Large intestine (tissue), 3 donors: ENCODE measurements at regions not wholly inside any gene's neighbourhood (a gene's known extent, or its start where the extent isn't known, plus 50 kb on each side); places are given as distances from the start of the nearest gene placed in this dataset.
A peak's percentile ranks its signal among the peaks of the same experiment; 100 is the strongest.

Experiments used
- DNase-seq, 2 donors: peaks; one replicate each; pipeline versions ENCODE4 v3.0.0 to v3.0.0-alpha.2; 2013
- H3K27ac ChIP-seq: one replicate; pipeline ENCODE4 v1.5.1; 2013; ENCODE audit warnings: low read length
- H3K27me3 ChIP-seq: 2 replicates; pipeline ENCODE4 v1.6.1; 2013; ENCODE audit warnings: low read length; ENCODE audit not compliant: control insufficient read depth, insufficient read depth
- H3K36me3 ChIP-seq: 2 replicates; pipeline ENCODE4 v1.6.1; 2013; ENCODE audit warnings: low read length; ENCODE audit not compliant: control insufficient read depth, insufficient read depth
- H3K4me1 ChIP-seq: one replicate; pipeline ENCODE4 v1.6.1; 2013; ENCODE audit warnings: low read length; ENCODE audit not compliant: control insufficient read depth, insufficient read depth
- H3K4me3 ChIP-seq: one replicate; pipeline ENCODE4 v1.5.1; 2013; ENCODE audit warnings: low read length
- H3K9me3 ChIP-seq: one replicate; pipeline ENCODE4 v1.6.1; 2013; ENCODE audit warnings: mild to moderate bottlenecking, low read depth, low read length, moderate library complexity; ENCODE audit not compliant: control insufficient read depth
- WGBS: methylation state at CpG from one replicate; pipeline ENCODE4 v1.1.5; 2013; ENCODE audit warnings: low lambda C conversion rate; ENCODE audit not compliant: insufficient coverage; 5-methylcytosine and 5-hydroxymethylcytosine counted together

DNA sequence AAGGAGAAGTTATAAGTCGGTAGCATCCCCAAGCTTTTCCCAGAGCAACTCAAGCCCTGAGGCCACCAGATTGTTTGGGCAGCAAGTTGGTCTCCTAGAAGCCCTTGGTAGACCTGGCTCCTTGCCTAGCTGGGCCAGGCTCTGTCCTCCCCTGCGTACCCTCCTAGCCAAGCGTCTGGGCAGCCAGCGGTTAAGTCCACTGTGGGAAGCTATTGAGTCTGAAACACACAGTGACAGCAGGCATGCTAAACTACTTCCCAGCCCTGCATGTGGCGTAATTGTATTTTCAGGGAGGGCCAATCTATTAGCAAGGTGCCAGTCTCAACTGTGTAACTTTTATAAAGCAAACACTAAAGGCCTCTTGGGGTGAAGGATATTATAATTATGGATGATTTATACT, 419.1 kb upstream of the RBFOX1 start:
- WGBS, result no CpG with 5 or more reads among the region's 5 CpGs
- DNase-seq, result no peak

DNA sequence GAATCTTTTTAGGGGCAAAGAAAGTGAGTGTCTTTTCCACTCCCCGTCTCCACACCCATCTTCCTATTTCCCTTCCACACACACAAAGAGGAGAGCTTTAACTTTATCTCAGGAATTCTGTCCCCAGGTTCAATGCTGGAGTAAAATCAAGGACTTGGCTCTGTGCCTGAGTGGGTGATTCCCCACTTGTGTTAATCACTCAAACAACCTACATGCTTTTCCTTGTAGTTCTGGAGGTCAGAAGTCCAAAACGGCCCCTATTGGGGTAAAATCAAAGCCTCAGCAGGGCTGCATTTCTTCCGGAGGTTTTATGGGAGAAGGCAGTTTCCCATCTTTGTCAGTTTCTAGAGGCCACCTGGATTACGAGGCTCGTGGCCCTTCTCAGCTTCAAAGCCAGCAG, 422.3 kb upstream of the RBFOX1 start:
- WGBS, result no CpG with 5 or more reads among the region's 5 CpGs
- Histone ChIP-seq H3K27ac (no peak overlapping the region), H3K4me3 (no peak overlapping the region), H3K4me1 (no peaks in the 10 kb centered on the region), H3K36me3 (no peaks in the 10 kb centered on the region), H3K9me3 (no peaks in the 10 kb centered on the region), H3K27me3 (no peaks in the 10 kb centered on the region)
- peak; percentile 44 to 84 for DNase-seq

More for the DNA sequence above, 419.1 kb upstream of the RBFOX1 start:
- no peak overlapping the region for H3K27ac ChIP-seq
- no peaks in the 10 kb centered on the region for H3K4me1 ChIP-seq
- H3K36me3 ChIP-seq, result no peaks in the 10 kb centered on the region
- no peaks in the 10 kb centered on the region for H3K27me3 ChIP-seq
- no peak overlapping the region for H3K4me3 ChIP-seq
- H3K9me3 ChIP-seq, result no peaks in the 10 kb centered on the region

DNA sequence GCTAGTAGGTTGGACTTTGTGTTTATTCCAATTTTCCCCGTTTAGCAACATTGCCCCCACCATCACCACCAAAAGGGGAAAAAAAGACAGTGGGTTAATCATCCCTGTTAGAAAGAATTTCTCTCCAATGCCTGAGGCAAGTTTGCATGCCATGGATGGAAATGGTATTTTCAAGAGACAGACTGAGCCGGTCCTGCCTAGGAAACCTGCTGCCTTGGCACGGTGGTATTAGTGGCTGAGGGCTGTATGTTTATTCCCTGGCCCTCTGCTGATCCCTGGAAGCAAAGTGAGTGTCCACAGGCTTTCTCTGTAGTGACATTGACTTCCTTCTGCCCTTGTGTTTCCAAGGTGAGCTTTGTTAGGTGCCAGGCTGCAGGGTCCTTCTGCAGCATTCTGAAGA, 427.0 kb upstream of the RBFOX1 start:
- WGBS, result no CpG with 5 or more reads among the region's 3 CpGs
- H3K4me3 ChIP-seq, result no peak overlapping the region
- no peaks in the 10 kb centered on the region for H3K9me3 ChIP-seq
- H3K27ac ChIP-seq, result no peak overlapping the region
- no peaks in the 10 kb centered on the region for H3K36me3 ChIP-seq
- no peaks in the 10 kb centered on the region for H3K4me1 ChIP-seq
- no peak for DNase-seq
- no peaks in the 10 kb centered on the region for H3K27me3 ChIP-seq

DNA sequence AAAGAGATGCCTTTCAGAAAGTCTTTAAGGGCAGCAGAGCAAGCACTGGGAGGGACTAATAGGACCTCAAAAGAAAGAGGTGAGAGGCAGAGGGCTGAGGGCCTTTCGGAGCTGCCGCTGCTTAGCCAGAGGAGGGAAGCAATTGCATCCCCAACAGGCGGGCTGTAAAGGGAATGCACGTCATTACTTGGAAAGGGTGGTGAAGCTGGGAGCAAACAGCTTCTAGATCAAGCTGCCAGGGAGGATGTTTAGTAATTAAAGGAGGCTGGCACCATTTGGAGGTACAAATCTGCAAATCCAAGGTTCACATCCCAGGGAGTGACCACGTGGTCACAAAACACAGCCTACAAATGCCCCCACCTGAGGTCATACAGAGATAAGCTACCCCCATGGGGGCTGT, 429.0 kb upstream of the RBFOX1 start:
- no CpG with 5 or more reads among the region's 5 CpGs for WGBS
- Histone ChIP-seq H3K9me3 (no peaks in the 10 kb centered on the region), H3K27me3 (no peaks in the 10 kb centered on the region), H3K36me3 (no peaks in the 10 kb centered on the region), H3K27ac (no peak overlapping the region), H3K4me1 (no peaks in the 10 kb centered on the region), H3K4me3 (no peak overlapping the region)
- DNase-seq, result no peak

DNA sequence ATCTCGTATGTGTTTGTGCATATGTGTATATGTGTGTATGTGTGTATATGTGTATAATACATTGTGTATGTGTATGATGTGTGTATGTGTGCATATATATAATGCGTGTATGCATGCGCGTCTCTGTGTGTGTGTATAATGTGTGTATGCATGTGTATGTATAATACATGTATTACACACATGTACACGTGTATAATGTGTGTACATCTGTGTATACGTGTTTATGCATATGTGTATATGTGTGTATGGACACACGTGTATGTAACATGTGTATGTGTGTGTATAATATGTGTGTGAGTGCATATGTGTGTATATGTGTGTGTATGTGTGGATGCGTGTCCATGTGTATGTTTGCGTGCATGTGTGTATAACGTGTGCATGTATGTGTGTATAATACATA, 433.7 kb upstream of the RBFOX1 start:
- no peak overlapping the region for H3K27ac ChIP-seq
- 100% methylated on average over 2 of the region's 10 CpGs for WGBS
- H3K9me3 ChIP-seq, result no peaks in the 10 kb centered on the region
- no peak for DNase-seq
- no peak overlapping the region for H3K4me3 ChIP-seq
- H3K4me1 ChIP-seq, result no peaks in the 10 kb centered on the region
- no peaks in the 10 kb centered on the region for H3K27me3 ChIP-seq
- no peaks in the 10 kb centered on the region for H3K36me3 ChIP-seq

DNA sequence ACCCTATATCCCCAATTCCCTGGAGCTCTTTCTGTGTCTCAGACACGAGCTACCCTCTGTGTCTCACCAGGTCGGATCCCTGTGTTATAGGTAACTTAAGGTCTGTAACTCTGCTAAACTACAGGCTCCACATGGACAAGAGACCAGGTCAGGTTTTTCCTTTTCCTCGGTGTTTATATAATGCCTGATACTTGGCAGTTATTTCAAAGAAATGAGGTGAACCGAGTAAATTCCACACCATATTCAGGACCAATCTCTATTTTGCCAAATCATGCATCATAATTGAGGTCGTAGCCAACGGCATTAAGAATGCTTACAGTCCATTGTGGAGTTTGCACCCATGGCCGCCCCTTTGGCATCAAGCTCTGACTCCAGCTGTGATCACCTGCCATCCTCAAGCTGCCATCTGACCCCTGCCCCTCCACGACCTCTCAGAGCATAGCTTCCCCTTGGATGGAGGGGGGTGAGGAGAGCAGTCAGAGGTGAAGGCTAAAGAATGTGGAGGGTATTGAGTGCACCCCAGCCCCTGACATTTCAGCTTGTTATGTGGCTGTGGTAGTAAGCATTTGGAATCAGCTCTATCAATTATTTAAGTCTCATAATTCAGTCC, 434.7 kb upstream of the RBFOX1 start:
- H3K36me3 ChIP-seq, result no peaks in the 10 kb centered on the region
- no peaks in the 10 kb centered on the region for H3K4me1 ChIP-seq
- DNase-seq, result no peak
- WGBS, result no CpG with 5 or more reads among the region's 8 CpGs
- H3K27ac ChIP-seq, result no peak overlapping the region
- no peaks in the 10 kb centered on the region for H3K27me3 ChIP-seq
- H3K4me3 ChIP-seq, result no peak overlapping the region
- H3K9me3 ChIP-seq, result no peaks in the 10 kb centered on the region

DNA sequence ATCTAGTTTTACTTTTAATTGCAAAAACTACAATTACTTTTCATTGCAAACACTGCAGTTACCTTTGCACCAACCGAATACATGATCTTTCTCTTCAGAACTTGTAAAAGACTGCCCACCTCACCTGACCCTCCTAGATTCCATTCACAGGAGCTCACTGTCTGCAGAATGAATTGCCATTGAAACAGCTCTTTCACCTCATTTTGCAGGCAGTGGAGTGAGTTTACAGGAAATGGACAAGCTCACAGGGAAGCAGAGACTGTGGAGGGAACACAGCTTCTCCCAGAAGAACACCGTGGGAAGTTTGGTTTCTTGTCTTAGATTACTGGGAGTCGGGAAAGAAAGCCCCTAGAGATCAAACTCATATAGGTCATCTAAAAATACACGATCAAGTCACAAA, 439.7 kb upstream of the RBFOX1 start:
- no peaks in the 10 kb centered on the region for H3K36me3 ChIP-seq
- no peak overlapping the region for H3K4me3 ChIP-seq
- no peaks in the 10 kb centered on the region for H3K4me1 ChIP-seq
- no peak for DNase-seq
- 43% methylated on average over 2 of the region's 4 CpGs for WGBS
- H3K27ac ChIP-seq, result no peak overlapping the region
- no peaks in the 10 kb centered on the region for H3K27me3 ChIP-seq
- no peaks in the 10 kb centered on the region for H3K9me3 ChIP-seq

DNA sequence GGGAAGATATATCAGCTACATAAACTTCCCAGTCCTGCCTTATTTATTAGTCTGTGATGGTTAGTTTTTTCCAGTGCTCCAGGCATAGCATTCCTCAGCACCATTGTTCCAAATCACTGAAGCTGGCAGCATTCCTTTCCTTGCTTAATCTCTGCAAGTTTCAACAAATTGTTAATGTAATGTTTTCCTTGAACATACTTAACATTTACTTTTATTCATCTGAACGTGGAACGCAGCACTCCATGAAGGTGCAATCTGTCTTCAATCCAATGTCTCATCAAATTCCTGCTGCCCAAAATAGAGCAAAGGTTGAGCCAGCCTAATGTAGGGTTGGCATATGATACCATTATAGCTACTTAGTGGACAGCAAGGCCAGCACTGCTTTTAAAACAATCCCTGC, 441.1 kb upstream of the RBFOX1 start:
- no peaks in the 10 kb centered on the region for H3K27me3 ChIP-seq
- no peaks in the 10 kb centered on the region for H3K9me3 ChIP-seq
- no peaks in the 10 kb centered on the region for H3K4me1 ChIP-seq
- no peaks in the 10 kb centered on the region for H3K36me3 ChIP-seq
- 40% methylated on average over 1 of the region's 2 CpGs for WGBS
- no peak for DNase-seq
- no peak overlapping the region for H3K4me3 ChIP-seq
- H3K27ac ChIP-seq, result no peak overlapping the region

DNA sequence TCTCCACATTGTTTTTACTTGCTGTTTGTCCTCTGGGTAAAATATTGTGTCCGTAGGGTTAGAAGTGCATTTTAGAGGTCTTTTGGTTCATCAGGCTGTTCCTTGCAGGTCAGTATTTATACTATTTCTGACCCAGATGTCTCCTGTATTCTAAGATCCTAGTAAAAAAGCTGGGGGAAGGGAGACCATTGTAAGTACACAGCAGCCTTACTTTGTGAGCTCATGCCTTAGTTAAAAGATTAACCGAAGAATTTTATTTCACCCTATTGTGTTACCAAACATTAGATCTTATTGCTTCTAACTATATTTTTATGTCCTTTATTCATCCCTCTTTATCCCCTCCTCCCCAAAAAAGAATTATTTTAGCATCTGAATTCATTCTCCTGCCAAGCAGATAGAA, 444.1 kb upstream of the RBFOX1 start:
- H3K9me3 ChIP-seq, result no peaks in the 10 kb centered on the region
- H3K36me3 ChIP-seq, result no peaks in the 10 kb centered on the region
- H3K27me3 ChIP-seq, result no peaks in the 10 kb centered on the region
- no peaks in the 10 kb centered on the region for H3K4me1 ChIP-seq
- no peak overlapping the region for H3K27ac ChIP-seq
- DNase-seq, result no peak
- 40% methylated on average over 1 of the region's 2 CpGs for WGBS
- no peak overlapping the region for H3K4me3 ChIP-seq

DNA sequence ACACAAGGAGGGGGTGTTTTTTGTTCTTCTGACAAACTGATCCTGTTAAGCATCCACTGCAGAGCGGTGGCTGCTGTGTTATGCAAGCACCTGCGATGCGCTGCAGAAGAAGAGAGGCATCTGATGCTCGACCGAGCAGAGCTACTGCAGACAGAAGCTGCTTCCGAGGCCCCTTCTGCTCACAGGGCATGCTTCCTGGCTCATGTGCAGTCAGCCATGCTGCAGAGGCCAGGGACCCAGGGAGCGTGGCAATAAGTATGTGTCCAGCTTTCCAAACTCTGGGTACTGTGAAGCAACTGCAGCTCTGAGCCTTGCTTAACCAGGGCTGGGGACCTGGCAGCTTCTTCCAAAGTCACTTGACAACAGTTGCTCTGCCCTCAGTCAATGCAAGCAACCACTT, 448.6 kb upstream of the RBFOX1 start:
- Histone ChIP-seq H3K9me3 (no peaks in the 10 kb centered on the region), H3K4me3 (no peak overlapping the region), H3K4me1 (no peaks in the 10 kb centered on the region), H3K27ac (no peak overlapping the region), H3K36me3 (no peaks in the 10 kb centered on the region), H3K27me3 (no peaks in the 10 kb centered on the region)
- DNase-seq, result no peak
- WGBS, result no CpG with 5 or more reads among the region's 7 CpGs

DNA sequence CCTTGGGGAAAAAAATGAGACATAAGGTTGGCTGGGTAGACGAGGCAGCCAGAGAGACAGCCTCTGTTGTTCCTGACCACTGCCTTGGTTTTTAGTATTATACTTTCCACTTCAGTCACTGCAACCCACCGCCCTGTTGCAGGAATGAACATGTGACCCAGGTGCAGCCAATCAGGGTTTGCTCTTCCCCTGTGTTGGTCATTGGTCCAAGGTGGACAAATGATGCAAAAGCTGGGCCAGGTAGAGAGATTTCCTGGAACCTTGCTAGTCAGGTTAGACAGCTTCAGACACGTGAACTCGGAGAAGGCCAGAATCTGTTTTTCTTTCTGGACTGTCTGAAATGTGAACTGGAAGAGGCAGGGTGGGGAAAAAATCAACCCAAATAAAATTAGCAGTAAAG, 452.4 kb upstream of the RBFOX1 start:
- no peak for DNase-seq
- Histone ChIP-seq H3K9me3 (no peaks in the 10 kb centered on the region), H3K27ac (no peak overlapping the region), H3K4me1 (no peaks in the 10 kb centered on the region), H3K27me3 (no peaks in the 10 kb centered on the region), H3K36me3 (no peaks in the 10 kb centered on the region), H3K4me3 (no peak overlapping the region)
- WGBS, result no CpG with 5 or more reads among the region's 4 CpGs
